HG02763 (cell line): ENCODE measurements at regions not wholly inside any gene's neighbourhood (a gene's known extent, or its start where the extent isn't known, plus 50 kb on each side); places are given as distances from the start of the nearest gene placed in this dataset.
"Not testable (repeated sequence)": the region's sequence is repeated elsewhere in the genome, so short reads cannot be mapped to it uniquely, and the experiment has no call there.

ENCODE experiments used
- ATAC-seq: cut with Tn5 transposase; IDR thresholded peaks from one replicate; pipeline ENCODE4 v1.9.1; 2021; ENCODE audit warnings: mild to moderate bottlenecking, moderate library complexity; ENCODE audit not compliant: unreplicated experiment

GRCh38 chr3:67979342-67979741 lies 324.9 kb upstream of the SUCLG2 start:
- ATAC-seq: no peak

- ATAC-seq: no peak
Measured at GRCh38 chr3:67977762-67978161, 323.4 kb upstream of the SUCLG2 start.

- no peak for ATAC-seq
Measured at GRCh38 chr3:67976663-67977062, 322.3 kb upstream of the SUCLG2 start.

GRCh38 chr3:67964596-67964995 lies 310.2 kb upstream of the SUCLG2 start:
- ATAC-seq: no peak

GRCh38 chr3:67957268-67957667 lies 302.9 kb upstream of the SUCLG2 start:
- no peak for ATAC-seq

GRCh38 chr3:67947808-67948508 lies 293.5 kb upstream of the SUCLG2 start:
- no peak for ATAC-seq

- no peak for ATAC-seq
Measured at GRCh38 chr3:67946436-67946835, 292.0 kb upstream of the SUCLG2 start.

GRCh38 chr3:67943546-67943945 lies 289.1 kb upstream of the SUCLG2 start:
- no peak for ATAC-seq

- no peak for ATAC-seq
Measured at GRCh38 chr3:67941433-67942030, 287.1 kb upstream of the SUCLG2 start.

GRCh38 chr3:67940210-67940952 lies 286.0 kb upstream of the SUCLG2 start:
- no peak for ATAC-seq

GRCh38 chr3:67937498-67938118 lies 283.2 kb upstream of the SUCLG2 start:
- no peak for ATAC-seq

- ATAC-seq: not testable (repeated sequence)
Measured at GRCh38 chr3:67930394-67930793, 276.0 kb upstream of the SUCLG2 start.

GRCh38 chr3:67923796-67924195 lies 269.4 kb upstream of the SUCLG2 start:
- no peak for ATAC-seq

- ATAC-seq: no peak
Measured at GRCh38 chr3:67920969-67921368, 266.6 kb upstream of the SUCLG2 start.

- no peak for ATAC-seq
Measured at GRCh38 chr3:67920311-67920710, 265.9 kb upstream of the SUCLG2 start.

- no peak for ATAC-seq
Measured at GRCh38 chr3:67916353-67916752, 261.9 kb upstream of the SUCLG2 start.

GRCh38 chr3:67907735-67908134 lies 253.3 kb upstream of the SUCLG2 start:
- ATAC-seq: no peak

- ATAC-seq: no peak
Measured at GRCh38 chr3:67906261-67906660, 251.8 kb upstream of the SUCLG2 start.

GRCh38 chr3:67901681-67902080 lies 247.3 kb upstream of the SUCLG2 start:
- no peak for ATAC-seq

- ATAC-seq: no peak
Measured at GRCh38 chr3:67898916-67899315, 244.5 kb upstream of the SUCLG2 start.
